Right lobe of liver (tissue), 6 donors: ENCODE measurements at regions not wholly inside any gene's neighbourhood (a gene's known extent, or its start where the extent isn't known, plus 50 kb on each side); places are given as distances from the start of the nearest gene placed in this dataset.

Experiments used
- ATAC-seq, 4 donors: fragments of 200-7000 bp; cut with Tn5 transposase; one replicate each; pipeline ENCODE4 v1.9.1; 2020; ENCODE audit warnings: mild to moderate bottlenecking in 4 of 4, moderate library complexity in 4 of 4
- DNase-seq, 3 donors: peaks; one replicate each; pipeline ENCODE4 v3.0.0-alpha.2; 2020
- H3K27ac ChIP-seq, 3 donors: fragments of 200-600 bp; one replicate each; pipeline ENCODE4 v1.8.0; 2022
- H3K27me3 ChIP-seq, 2 donors: fragments of 200-600 bp; one replicate each; pipeline ENCODE4 v1.8.0; 2022
- H3K36me3 ChIP-seq, 4 donors: fragments of 200-600 bp; sonication (generic) in 1 of 4; one replicate each; pipeline versions ENCODE4 v1.5.1 to v1.8.0; 2017 to 2022; ENCODE audit warnings: control low read depth in 1 of 4
- H3K4me1 ChIP-seq, 4 donors: fragments of 200-600 bp; sonication (generic) in 1 of 4; one replicate each; pipeline versions ENCODE4 v1.5.1 to v1.8.0; 2017 to 2022; ENCODE audit warnings: control low read depth in 1 of 4
- H3K4me3 ChIP-seq, 3 donors: fragments of 200-600 bp; one replicate each; pipeline ENCODE4 v1.8.0; 2022
- H3K9me3 ChIP-seq, 4 donors: fragments of 200-600 bp; sonication (generic) in 1 of 4; one replicate each; pipeline versions ENCODE4 v1.5.1 to v1.8.0; 2017 to 2022; ENCODE audit warnings: control low read depth in 1 of 4
- CTCF ChIP-seq, 4 donors: fragments of 200-600 bp in 3 of 4; fragments of 450-650 bp in 1 of 4; IDR thresholded peaks; one replicate each; pipeline versions ENCODE4 v1.5.1 to v1.8.0; 2016 to 2022; ENCODE audit warnings: antibody characterized with exemption in 4 of 4, mild to moderate bottlenecking in 2 of 4
- POLR2A ChIP-seq: fragments of 450-650 bp; IDR thresholded peaks from one replicate; pipeline ENCODE4 v1.6.1; 2017; ENCODE audit warnings: antibody characterized with exemption, mild to moderate bottlenecking
- WGBS: methylation state at CpG from one replicate; pipeline ENCODE4 v1.1.6; 2018; ENCODE audit warnings: low coverage, low lambda C conversion rate; ENCODE audit not compliant: insufficient coverage; ENCODE audit errors: missing lambda C conversion rate; 5-methylcytosine and 5-hydroxymethylcytosine counted together
- intact Hi-C, 2 donors: fragments of 100-400 bp; cut with DNase I; formaldehyde crosslinking; loops; one replicate each; pipeline versions ENCODE4 v1.11.2 to v1.14.1; 2022
- donor health status: DM: no; HTN: yes; CAD: no.
- donor health status: DM: no; HTN: no; CAD: no.
- donor health status: DM: no; HTN: no; CAD: no.
- donor health status: DM: no; HTN: yes; CAD: no.
- donor health status: DM: no; HTN: yes; CAD: no.

DNA sequence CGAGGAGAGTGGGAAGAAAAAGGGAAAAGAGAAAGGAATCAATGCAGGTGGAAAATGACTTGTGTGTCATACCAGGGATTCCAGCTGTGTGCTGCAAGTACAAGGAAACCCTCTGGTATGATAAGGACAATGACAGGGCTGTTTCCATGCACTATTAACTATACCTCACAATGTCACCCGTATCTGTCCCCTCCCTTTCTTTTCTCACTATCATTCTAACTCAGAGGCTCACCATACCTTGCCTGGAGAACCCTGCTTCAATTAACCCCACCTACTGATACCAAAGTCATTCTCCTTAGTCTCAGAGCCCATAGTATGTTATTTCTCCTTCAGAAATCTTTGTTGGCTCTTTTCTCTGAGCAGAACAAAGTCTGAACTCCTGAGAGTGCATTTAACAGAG lies 236.2 kb upstream of the NREP start:
- Histone ChIP-seq H3K4me1 (no peaks in the 10 kb centered on the region), H3K9me3 (no peaks in the 10 kb centered on the region), H3K4me3 (no peak overlapping the region), H3K27ac (no peak overlapping the region), H3K27me3 (no peaks in the 10 kb centered on the region), H3K36me3 (no peaks in the 10 kb centered on the region)
- intact Hi-C loops, result no loop called here
- ATAC-seq (no peak), DNase-seq (no peak)
- TF ChIP-seq POLR2A (no peak), CTCF (IDR thresholded peaks at IDR 0.05) (no peak)
- WGBS, result 63% methylated on average over 1 of the region's 2 CpGs

DNA sequence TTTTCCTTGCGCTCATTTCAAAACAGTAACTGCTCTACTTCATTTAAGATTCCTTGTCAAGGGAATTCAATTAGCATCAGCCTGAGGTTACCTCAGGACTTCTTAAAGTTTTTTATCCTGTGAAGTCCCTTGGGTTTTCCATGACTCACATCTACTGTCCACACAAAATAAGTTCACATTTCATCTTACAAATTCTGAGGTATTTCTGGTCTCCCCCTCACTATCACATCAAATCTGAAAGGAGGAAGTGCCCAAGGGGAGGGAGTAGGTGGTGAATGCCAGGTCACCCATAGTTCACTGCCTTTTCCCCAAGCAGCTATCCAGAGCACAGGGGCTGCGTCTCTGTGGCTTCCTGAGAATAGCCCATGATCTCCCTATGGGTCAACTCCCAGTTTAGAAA lies 227.1 kb upstream of the NREP start:
- no peaks in the 10 kb centered on the region for H3K4me1 ChIP-seq
- H3K4me3 ChIP-seq, result no peak overlapping the region
- no peaks in the 10 kb centered on the region for H3K27me3 ChIP-seq
- ATAC-seq (no peak), DNase-seq (no peak)
- no peaks in the 10 kb centered on the region for H3K36me3 ChIP-seq
- intact Hi-C loops, result no loop called here
- 51% methylated on average over 2 of the region's 2 CpGs for WGBS
- TF ChIP-seq POLR2A (no peak), CTCF (IDR thresholded peaks at IDR 0.05) (no peak)
- no peaks in the 10 kb centered on the region for H3K9me3 ChIP-seq
- H3K27ac ChIP-seq, result no peak overlapping the region

DNA sequence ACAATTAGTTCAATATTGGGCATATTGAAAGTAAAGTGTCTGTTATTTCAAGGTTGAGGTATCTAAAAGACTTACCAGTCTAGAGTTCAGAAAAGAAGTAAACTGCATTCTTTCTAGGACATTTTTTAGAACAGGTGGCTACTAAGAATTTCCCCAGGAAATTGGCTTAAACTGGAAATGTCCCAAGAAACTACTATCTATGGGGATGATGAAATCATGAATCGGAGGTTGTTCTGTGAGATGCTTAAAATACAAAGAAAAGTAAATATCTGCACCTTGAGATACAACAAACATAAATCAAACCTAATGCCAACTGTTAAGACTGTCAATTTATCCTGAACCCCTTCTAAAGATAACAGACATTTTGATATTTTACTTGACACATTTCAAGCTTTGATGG lies 226.5 kb upstream of the NREP start:
- intact Hi-C loops, result no loop called here
- Histone ChIP-seq H3K4me1 (no peaks in the 10 kb centered on the region), H3K36me3 (no peaks in the 10 kb centered on the region), H3K9me3 (no peaks in the 10 kb centered on the region), H3K27me3 (no peaks in the 10 kb centered on the region), H3K4me3 (no peak overlapping the region), H3K27ac (no peak overlapping the region)
- WGBS, result 38% methylated on average over 1 of the region's 1 CpG
- ATAC-seq (no peak), DNase-seq (no peak)
- no peak for TF ChIP-seq POLR2A
- TF ChIP-seq CTCF (IDR thresholded peaks at IDR 0.05), result no peak

GRCh38 chr5:111977436-111977829 lies 220.4 kb upstream of the NREP start:
- DNase-seq (no peak), ATAC-seq (no peak)
- H3K27ac ChIP-seq, result no peak overlapping the region
- intact Hi-C loops, result no loop called here
- H3K4me1 ChIP-seq, result no peaks in the 10 kb centered on the region
- H3K27me3 ChIP-seq, result no peaks in the 10 kb centered on the region
- TF ChIP-seq POLR2A, result no peak
- no peak for TF ChIP-seq CTCF (IDR thresholded peaks at IDR 0.05)
- no peaks in the 10 kb centered on the region for H3K36me3 ChIP-seq
- WGBS, result 70% methylated on average over 2 of the region's 2 CpGs
- no peaks in the 10 kb centered on the region for H3K9me3 ChIP-seq
- H3K4me3 ChIP-seq, result no peak overlapping the region
